ENCODE measurements at regions not wholly inside any gene's neighbourhood (a gene's known extent, or its start where the extent isn't known, plus 50 kb on each side); places are given as distances from the start of the nearest gene placed in this dataset.

GRCh38 chr3:151962912-151963311 lies 89.5 kb downstream of the SUCNR1 start:
- TF ChIP-seq POU6F1 (CRISPR knock-in tag; IDR thresholded peaks at IDR 0.05; ENCODE audit: borderline replicate concordance, low read depth) (no peak), PPARA (CRISPR knock-in tag; IDR thresholded peaks at IDR 0.05; ENCODE audit: borderline replicate concordance) (no peak), TCF4 (CRISPR knock-in tag; IDR thresholded peaks at IDR 0.05; ENCODE audit: borderline replicate concordance) (no peak), ZNF70 (CRISPR knock-in tag; IDR thresholded peaks at IDR 0.05) (no peak), TOX (CRISPR knock-in tag; IDR thresholded peaks at IDR 0.05; ENCODE audit: borderline replicate concordance) (no peak), GLIS3 (CRISPR knock-in tag; IDR thresholded peaks at IDR 0.05) (no peak)
- ATAC-seq: peak; percentile 34; the same call in 2 of the 3 replicates

DNA sequence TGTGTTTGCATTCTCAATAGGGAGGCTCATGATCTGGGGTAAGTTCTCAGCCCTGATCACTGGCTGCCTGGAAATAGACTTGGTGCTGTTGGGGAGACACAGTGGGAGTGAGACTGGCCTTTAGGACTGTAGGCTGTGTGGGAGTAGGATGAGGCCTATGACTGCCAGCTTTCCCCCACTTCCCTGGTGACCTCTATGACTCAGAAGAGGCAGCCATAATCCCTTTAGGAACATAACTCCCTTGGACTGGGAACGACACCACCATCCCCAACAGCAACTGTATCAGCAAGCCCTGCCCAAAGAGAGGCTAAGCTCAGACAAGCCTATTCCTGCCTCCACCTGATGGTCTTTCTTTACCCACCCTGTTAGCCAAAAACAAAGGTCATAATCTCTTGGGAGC lies 91.3 kb downstream of the SUCNR1 start:
- ATAC-seq: no peak
- TF ChIP-seq ZFP3 (CRISPR knock-in tag; IDR thresholded peaks at IDR 0.05) (no peak), CSRNP3 (CRISPR knock-in tag; IDR thresholded peaks at IDR 0.05) (no peak), RARB (CRISPR knock-in tag; IDR thresholded peaks at IDR 0.05) (no peak), POU6F1 (CRISPR knock-in tag; IDR thresholded peaks at IDR 0.05; ENCODE audit: borderline replicate concordance, low read depth) (no peak), ISL1 (CRISPR knock-in tag; IDR thresholded peaks at IDR 0.05) (no peak), GLIS3 (CRISPR knock-in tag; IDR thresholded peaks at IDR 0.05) (no peak), PPARA (CRISPR knock-in tag; IDR thresholded peaks at IDR 0.05; ENCODE audit: borderline replicate concordance) (no peak), ESRRG (CRISPR knock-in tag; IDR thresholded peaks at IDR 0.05) (no peak)

DNA sequence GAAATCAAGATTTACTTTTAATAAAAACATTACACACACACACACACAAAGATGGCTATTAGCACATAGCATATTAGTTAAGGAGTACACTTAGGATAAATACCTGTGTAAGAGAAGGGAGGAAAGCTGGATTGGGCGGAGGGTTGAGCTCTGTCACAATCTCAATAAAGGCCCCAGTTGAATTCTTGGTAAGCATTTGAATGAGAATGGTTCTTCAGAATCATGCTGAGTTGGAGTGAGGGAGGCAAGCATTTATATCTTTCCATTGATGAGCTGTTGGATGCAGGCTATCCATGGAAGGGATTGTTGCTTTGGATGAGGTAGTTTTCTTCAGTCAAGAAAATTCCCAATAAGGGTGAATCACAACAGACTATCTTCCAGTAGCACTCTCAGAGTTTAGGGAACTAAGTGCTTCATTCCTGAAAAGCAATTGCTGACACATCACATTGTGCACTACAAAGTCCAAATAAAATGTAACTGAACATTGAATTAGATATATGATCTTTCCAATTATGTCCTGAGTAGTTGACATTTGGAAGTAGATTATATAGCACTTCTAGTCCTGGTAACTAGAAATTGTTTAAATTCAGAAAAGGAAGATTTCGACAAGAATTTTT lies 95.7 kb downstream of the SUCNR1 start:
- no peak for ATAC-seq
- TF ChIP-seq ZC3H10 (CRISPR knock-in tag; IDR thresholded peaks at IDR 0.05): no peak
- no peak for TF ChIP-seq ZNF70 (CRISPR knock-in tag; IDR thresholded peaks at IDR 0.05)
- no peak for TF ChIP-seq POU6F1 (CRISPR knock-in tag; IDR thresholded peaks at IDR 0.05; ENCODE audit: borderline replicate concordance, low read depth)
- no peak for TF ChIP-seq ZFP3 (CRISPR knock-in tag; IDR thresholded peaks at IDR 0.05)
- no peak for TF ChIP-seq SNAI2 (CRISPR knock-in tag; IDR thresholded peaks at IDR 0.05)
- TF ChIP-seq PPARA (CRISPR knock-in tag; IDR thresholded peaks at IDR 0.05; ENCODE audit: borderline replicate concordance): no peak
- no peak for TF ChIP-seq ISL1 (CRISPR knock-in tag; IDR thresholded peaks at IDR 0.05)
- TF ChIP-seq GLIS3 (CRISPR knock-in tag; IDR thresholded peaks at IDR 0.05): no peak
- no peak for TF ChIP-seq CREB5 (CRISPR knock-in tag; IDR thresholded peaks at IDR 0.05; ENCODE audit: low read depth)

- no peak for ATAC-seq
- TF ChIP-seq PPARA (CRISPR knock-in tag; IDR thresholded peaks at IDR 0.05; ENCODE audit: borderline replicate concordance) (no peak), ISL1 (CRISPR knock-in tag; IDR thresholded peaks at IDR 0.05) (no peak), OSR1 (CRISPR knock-in tag; IDR thresholded peaks at IDR 0.05) (no peak), BACH2 (CRISPR knock-in tag; IDR thresholded peaks at IDR 0.05; ENCODE audit: borderline replicate concordance) (no peak), ZNF8 (CRISPR knock-in tag; IDR thresholded peaks at IDR 0.05) (no peak), ZFP3 (CRISPR knock-in tag; IDR thresholded peaks at IDR 0.05) (no peak), ESRRG (CRISPR knock-in tag; IDR thresholded peaks at IDR 0.05) (no peak), GLIS3 (CRISPR knock-in tag; IDR thresholded peaks at IDR 0.05) (no peak), RARB (CRISPR knock-in tag; IDR thresholded peaks at IDR 0.05) (no peak), ZNF70 (CRISPR knock-in tag; IDR thresholded peaks at IDR 0.05) (no peak), TOX (CRISPR knock-in tag; IDR thresholded peaks at IDR 0.05; ENCODE audit: borderline replicate concordance) (no peak), ZFP30 (CRISPR knock-in tag; IDR thresholded peaks at IDR 0.05) (no peak), CSDC2 (CRISPR knock-in tag; IDR thresholded peaks at IDR 0.05) (no peak)
- TF ChIP-seq, protein P1, sequence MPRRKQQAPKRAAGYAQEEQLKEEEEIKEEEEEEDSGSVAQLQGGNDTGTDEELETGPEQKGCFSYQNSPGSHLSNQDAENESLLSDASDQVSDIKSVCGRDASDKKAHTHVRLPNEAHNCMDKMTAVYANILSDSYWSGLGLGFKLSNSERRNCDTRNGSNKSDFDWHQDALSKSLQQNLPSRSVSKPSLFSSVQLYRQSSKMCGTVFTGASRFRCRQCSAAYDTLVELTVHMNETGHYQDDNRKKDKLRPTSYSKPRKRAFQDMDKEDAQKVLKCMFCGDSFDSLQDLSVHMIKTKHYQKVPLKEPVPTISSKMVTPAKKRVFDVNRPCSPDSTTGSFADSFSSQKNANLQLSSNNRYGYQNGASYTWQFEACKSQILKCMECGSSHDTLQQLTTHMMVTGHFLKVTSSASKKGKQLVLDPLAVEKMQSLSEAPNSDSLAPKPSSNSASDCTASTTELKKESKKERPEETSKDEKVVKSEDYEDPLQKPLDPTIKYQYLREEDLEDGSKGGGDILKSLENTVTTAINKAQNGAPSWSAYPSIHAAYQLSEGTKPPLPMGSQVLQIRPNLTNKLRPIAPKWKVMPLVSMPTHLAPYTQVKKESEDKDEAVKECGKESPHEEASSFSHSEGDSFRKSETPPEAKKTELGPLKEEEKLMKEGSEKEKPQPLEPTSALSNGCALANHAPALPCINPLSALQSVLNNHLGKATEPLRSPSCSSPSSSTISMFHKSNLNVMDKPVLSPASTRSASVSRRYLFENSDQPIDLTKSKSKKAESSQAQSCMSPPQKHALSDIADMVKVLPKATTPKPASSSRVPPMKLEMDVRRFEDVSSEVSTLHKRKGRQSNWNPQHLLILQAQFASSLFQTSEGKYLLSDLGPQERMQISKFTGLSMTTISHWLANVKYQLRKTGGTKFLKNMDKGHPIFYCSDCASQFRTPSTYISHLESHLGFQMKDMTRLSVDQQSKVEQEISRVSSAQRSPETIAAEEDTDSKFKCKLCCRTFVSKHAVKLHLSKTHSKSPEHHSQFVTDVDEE (CRISPR knock-in tag; IDR thresholded peaks at IDR 0.05): no peak
Measured at GRCh38 chr3:151971814-151972579, 98.6 kb downstream of the SUCNR1 start.
